HAP-1 (cell line): ENCODE measurements at regions not wholly inside any gene's neighbourhood (a gene's known extent, or its start where the extent isn't known, plus 50 kb on each side); places are given as distances from the start of the nearest gene placed in this dataset.
"Not testable (repeated sequence)": the region's sequence is repeated elsewhere in the genome, so short reads cannot be mapped to it uniquely, and the experiment has no call there.

Source experiments
- DNase-seq, 2 experiments: peaks; one replicate each; pipeline ENCODE4 v3.0.0-alpha.2; 2016 to 2020; ENCODE audit warnings: low spot score in 2 of 2
- H3K27me3 ChIP-seq: fragments of 250-450 bp; sonication (Bioruptor Pico); 2 replicates; pipeline ENCODE4 v1.5.1; 2020; ENCODE audit warnings: low read depth, mild to moderate bottlenecking, moderate library complexity
- H3K36me3 ChIP-seq: fragments of 250-450 bp; sonication (Bioruptor Pico); replicated peaks from 2 replicates; pipeline ENCODE4 v1.5.1; 2020; ENCODE audit warnings: mild to moderate bottlenecking
- H3K4me1 ChIP-seq: fragments of 250-450 bp; sonication (Bioruptor Pico); 2 replicates; pipeline ENCODE4 v1.5.1; 2020; ENCODE audit warnings: mild to moderate bottlenecking
- H3K4me3 ChIP-seq: fragments of 250-450 bp; sonication (Bioruptor Pico); 2 replicates; pipeline ENCODE4 v1.5.1; 2020; ENCODE audit warnings: mild to moderate bottlenecking, moderate library complexity
- H3K9me3 ChIP-seq: fragments of 250-450 bp; sonication (Bioruptor Pico); 2 replicates; pipeline ENCODE4 v1.5.1; 2020; ENCODE audit warnings: mild to moderate bottlenecking, moderate library complexity
- in situ Hi-C: fragments of 300-500 bp; cut with MboI; formaldehyde crosslinking; loops from 3 replicates; pipeline ENCODE4 v1.14.3; 2020; ENCODE audit warnings: low sequenced_read_pairs, inconsistent platforms, mixed read lengths

- in situ Hi-C loops, H3K4me3 ChIP-seq, H3K27me3 ChIP-seq, DNase-seq, H3K9me3 ChIP-seq, H3K36me3 ChIP-seq, H3K4me1 ChIP-seq: not testable (repeated sequence)
Observed at GRCh38 chr10:45056806-45057205, 56.1 kb downstream of the ZNF22 start.

DNA sequence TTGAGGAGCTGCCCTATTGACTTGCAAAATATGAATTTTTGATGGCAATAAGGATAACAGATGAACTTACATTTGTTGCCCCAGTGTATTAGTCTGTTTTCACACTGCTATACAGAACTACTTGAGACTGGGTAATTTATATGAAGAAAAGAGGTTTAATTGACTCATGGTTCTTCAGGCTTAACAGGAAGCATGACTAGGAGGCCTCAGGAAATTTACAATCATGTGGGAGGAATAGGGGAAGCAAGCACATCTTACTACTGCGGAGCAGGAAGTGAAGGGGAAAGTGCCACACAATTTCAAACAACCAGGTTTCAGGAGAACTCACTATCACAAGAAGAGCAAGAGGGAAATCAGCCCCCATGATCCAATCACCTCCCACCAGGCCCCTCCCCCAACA, 57.9 kb downstream of the ZNF22 start:
- Histone ChIP-seq H3K9me3 (no peaks in the 10 kb centered on the region), H3K4me3 (no peak overlapping the region), H3K4me1 (no peaks in the 10 kb centered on the region), H3K36me3 (no peaks in the 10 kb centered on the region), H3K27me3 (no peaks in the 10 kb centered on the region)
- in situ Hi-C loops: no loop called here
- no peak for DNase-seq

DNA sequence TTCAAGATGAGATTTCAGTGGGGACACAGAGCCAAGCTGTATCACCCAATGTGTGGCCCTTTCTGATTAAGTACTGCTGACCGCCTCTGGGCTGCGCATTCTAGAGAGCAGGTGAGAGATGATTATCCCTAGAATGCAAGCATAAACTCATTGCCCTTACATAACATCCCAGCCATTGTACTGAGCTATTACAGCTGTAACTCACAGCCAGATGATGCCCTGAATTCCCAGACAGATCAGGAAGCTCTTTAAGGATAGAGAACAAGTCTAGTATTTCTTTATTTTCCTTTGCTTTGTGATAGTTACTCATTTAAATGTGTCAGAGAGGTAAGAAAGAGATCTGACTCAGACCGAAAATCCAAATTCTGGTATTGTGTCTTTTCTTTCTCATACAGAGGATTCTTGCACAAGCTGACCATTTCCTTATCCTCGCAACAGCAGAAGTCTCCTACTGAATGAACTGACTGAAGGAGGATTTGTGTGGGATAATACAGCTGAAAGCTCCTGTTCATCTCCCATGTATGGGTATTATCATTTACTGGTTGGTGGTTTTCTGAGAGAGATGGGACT, 58.4 kb downstream of the ZNF22 start:
- Histone ChIP-seq H3K36me3 (no peaks in the 10 kb centered on the region), H3K4me3 (no peak overlapping the region), H3K27me3 (no peaks in the 10 kb centered on the region), H3K4me1 (no peaks in the 10 kb centered on the region), H3K9me3 (no peaks in the 10 kb centered on the region)
- in situ Hi-C loops: no loop called here
- DNase-seq: no peak

GRCh38 chr10:45059632-45060031, 58.9 kb downstream of the ZNF22 start:
- no peaks in the 10 kb centered on the region for H3K36me3 ChIP-seq
- in situ Hi-C loops: no loop called here

GRCh38 chr10:45061982-45062381, 61.3 kb downstream of the ZNF22 start:
- in situ Hi-C loops: no loop called here
- H3K4me3 ChIP-seq: no peak overlapping the region
- H3K9me3 ChIP-seq: no peaks in the 10 kb centered on the region
- no peak for DNase-seq
- H3K4me1 ChIP-seq: no peaks in the 10 kb centered on the region
- H3K27me3 ChIP-seq: no peaks in the 10 kb centered on the region
- no peaks in the 10 kb centered on the region for H3K36me3 ChIP-seq

More at GRCh38 chr10:45059632-45060031, 58.9 kb downstream of the ZNF22 start:
- Histone ChIP-seq H3K9me3 (no peaks in the 10 kb centered on the region), H3K4me3 (no peak overlapping the region), H3K4me1 (no peaks in the 10 kb centered on the region), H3K27me3 (no peaks in the 10 kb centered on the region)
- no peak for DNase-seq

DNA sequence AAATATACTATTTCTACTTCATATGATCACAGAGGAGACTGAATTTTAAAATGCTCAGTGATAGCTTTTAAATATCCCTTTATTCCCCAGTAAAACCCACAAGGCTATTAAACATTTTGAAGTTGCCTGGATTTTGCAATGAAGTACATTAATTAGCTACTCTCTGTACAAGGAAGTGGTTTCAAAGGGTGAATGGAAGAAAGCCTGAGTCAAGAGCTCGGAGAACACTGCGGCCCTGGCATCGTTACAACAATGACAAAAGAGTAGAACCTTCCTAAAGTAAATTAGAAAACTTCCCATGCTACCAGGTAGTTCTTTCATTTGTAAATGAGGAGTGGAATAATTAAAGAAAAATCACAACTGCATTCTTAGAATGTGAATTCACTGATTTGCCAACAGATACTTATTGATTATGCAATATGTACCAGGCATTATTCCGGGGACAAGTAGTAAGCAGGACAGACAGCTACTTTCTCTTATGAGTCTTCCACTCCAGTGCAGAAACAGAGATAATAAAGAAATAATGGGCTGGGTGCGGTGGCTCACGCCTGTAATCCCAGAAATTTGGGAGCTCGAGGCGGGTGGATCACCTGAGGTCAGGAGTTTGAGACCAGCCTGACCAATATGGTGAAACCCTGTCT, 63.0 kb downstream of the ZNF22 start:
- Histone ChIP-seq H3K9me3 (no peaks in the 10 kb centered on the region), H3K4me1 (no peaks in the 10 kb centered on the region), H3K27me3 (no peaks in the 10 kb centered on the region; the same call in 1 of the 2 replicates), H3K36me3 (no peaks in the 10 kb centered on the region), H3K4me3 (no peak overlapping the region)
- in situ Hi-C loops: no loop called here
- DNase-seq: no peak

GRCh38 chr10:45064998-45065397, 64.3 kb downstream of the ZNF22 start:
- Histone ChIP-seq H3K4me3 (no peak overlapping the region), H3K9me3 (no peaks in the 10 kb centered on the region), H3K27me3 (no peaks in the 10 kb centered on the region; the same call in 1 of the 2 replicates), H3K4me1 (no peaks in the 10 kb centered on the region), H3K36me3 (no peaks in the 10 kb centered on the region)
- no peak for DNase-seq
- in situ Hi-C loops: no loop called here

GRCh38 chr10:45071043-45071813, 70.5 kb downstream of the ZNF22 start:
- H3K4me3 ChIP-seq: no peak overlapping the region
- in situ Hi-C loops: no loop called here
- no peaks in the 10 kb centered on the region for H3K36me3 ChIP-seq
- no peaks in the 10 kb centered on the region; the same call in 1 of the 2 replicates for H3K27me3 ChIP-seq
- peaks cover 10% of the 10 kb centered on the region for H3K4me1 ChIP-seq
- H3K9me3 ChIP-seq: no peaks in the 10 kb centered on the region
- DNase-seq: no peak

- H3K4me3 ChIP-seq: no peak overlapping the region
- no peaks in the 10 kb centered on the region for H3K27me3 ChIP-seq
- no peaks in the 10 kb centered on the region for H3K9me3 ChIP-seq
- no peaks in the 10 kb centered on the region for H3K36me3 ChIP-seq
- no peak for DNase-seq
- peaks cover 15% of the 10 kb centered on the region for H3K4me1 ChIP-seq
- in situ Hi-C loops: no loop called here
Observed at GRCh38 chr10:45075216-45075615, 74.5 kb downstream of the ZNF22 start.

DNA sequence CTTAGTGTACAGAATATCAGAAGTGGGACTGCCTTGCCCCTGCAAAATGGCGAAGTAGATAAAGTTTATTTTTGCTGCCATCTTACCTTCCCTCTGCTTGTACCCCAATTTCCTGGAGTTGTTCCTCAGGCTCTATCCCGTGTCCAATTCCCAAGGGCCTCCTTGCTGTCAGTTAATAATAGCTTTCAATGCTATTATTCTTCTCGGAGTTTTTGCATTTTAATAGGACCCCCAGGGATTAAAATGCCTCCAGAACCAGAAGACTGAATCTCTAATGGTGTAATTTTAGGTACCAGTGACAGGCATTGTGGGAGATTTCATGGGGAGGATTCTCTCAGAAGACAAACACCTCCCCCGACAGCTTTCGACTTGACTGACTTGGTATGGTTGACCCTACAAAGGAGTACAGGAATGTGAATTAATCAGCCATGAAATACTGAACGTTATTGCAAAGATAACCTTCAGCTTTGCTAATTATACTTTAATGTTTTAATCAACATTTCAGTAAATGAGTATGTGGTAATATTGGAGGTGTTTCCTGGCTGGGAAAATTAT, 75.2 kb downstream of the ZNF22 start:
- Histone ChIP-seq H3K27me3 (no peaks in the 10 kb centered on the region), H3K36me3 (no peaks in the 10 kb centered on the region), H3K4me1 (peaks cover 15% of the 10 kb centered on the region), H3K9me3 (no peaks in the 10 kb centered on the region), H3K4me3 (no peak overlapping the region)
- in situ Hi-C loops: no loop called here
- DNase-seq: peak; percentile 61 to 71

- Histone ChIP-seq H3K9me3 (no peaks in the 10 kb centered on the region), H3K36me3 (no peaks in the 10 kb centered on the region), H3K27me3 (no peaks in the 10 kb centered on the region), H3K4me3 (no peak overlapping the region), H3K4me1 (peaks cover 15% of the 10 kb centered on the region)
- in situ Hi-C loops: no loop called here
- no peak for DNase-seq
Observed at GRCh38 chr10:45076891-45077290, 76.2 kb downstream of the ZNF22 start.

GRCh38 chr10:45080331-45080730, 79.6 kb downstream of the ZNF22 start:
- Histone ChIP-seq H3K27me3 (no peaks in the 10 kb centered on the region), H3K4me3 (no peak overlapping the region), H3K9me3 (no peaks in the 10 kb centered on the region), H3K4me1 (peaks cover 14% of the 10 kb centered on the region), H3K36me3 (no peaks in the 10 kb centered on the region)
- DNase-seq: no peak
- in situ Hi-C loops: no loop called here

DNA sequence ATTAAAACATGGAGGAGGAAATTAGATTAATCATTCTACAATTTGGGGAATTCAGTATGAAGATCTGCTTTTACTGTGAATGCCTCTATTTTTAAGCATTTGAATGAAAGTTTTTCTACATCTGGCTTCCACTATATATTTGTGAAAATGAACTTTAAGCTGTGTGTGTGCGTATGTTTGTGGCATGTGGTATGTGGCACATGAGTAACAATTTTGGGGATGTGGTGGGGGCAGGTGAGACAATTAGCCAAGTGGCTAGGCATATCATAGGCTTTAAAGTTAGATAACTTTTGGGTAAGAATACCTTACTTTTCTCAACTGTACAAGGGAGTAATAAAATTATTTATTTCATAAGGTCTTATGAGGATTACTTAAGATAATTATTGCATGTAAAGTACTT, 81.5 kb downstream of the ZNF22 start:
- DNase-seq: no peak
- H3K27me3 ChIP-seq: no peaks in the 10 kb centered on the region
- no peak overlapping the region for H3K4me3 ChIP-seq
- H3K9me3 ChIP-seq: no peaks in the 10 kb centered on the region
- in situ Hi-C loops: no loop called here
- no peaks in the 10 kb centered on the region for H3K36me3 ChIP-seq
- no peaks in the 10 kb centered on the region; the same call in 1 of the 2 replicates for H3K4me1 ChIP-seq

GRCh38 chr10:45091968-45092367, 91.2 kb downstream of the ZNF22 start:
- Histone ChIP-seq H3K36me3 (no peaks in the 10 kb centered on the region), H3K9me3 (no peaks in the 10 kb centered on the region), H3K4me3 (no peak overlapping the region), H3K4me1 (peaks cover 18% of the 10 kb centered on the region), H3K27me3 (no peaks in the 10 kb centered on the region)
- in situ Hi-C loops: no loop called here
- DNase-seq: no peak
